ENCODE measurements at regions not wholly inside any gene's neighbourhood (a gene's known extent, or its start where the extent isn't known, plus 50 kb on each side); places are given as distances from the start of the nearest gene placed in this dataset.
A peak's percentile ranks its signal among the peaks of the same experiment; 100 is the strongest.

DNA sequence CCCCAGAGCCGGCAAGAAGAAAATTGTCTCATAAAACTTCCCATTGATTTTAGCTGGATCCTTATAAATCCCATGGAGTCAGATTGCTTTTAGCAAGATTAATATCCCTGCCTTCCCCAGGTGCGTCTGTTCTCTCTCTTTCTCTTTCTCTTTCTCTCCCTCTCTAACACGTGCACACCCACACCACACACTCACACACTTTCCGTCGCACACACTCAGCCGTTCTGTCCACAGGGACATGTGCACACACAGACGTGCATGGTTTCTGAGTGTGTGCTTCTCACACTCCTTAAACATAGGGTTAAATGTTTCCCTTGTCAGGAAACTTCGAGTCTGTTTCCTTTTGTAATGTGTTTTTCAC lies 98.7 kb upstream of the NFIA start:
- H4K91ac ChIP-seq (replicated peaks; ENCODE audit: insufficient read length, low read length): no peak overlapping the region
- no peak overlapping the region; the same call in 1 of the 2 replicates for H3K18ac ChIP-seq (ENCODE audit: extremely low read depth, low read length)
- no peak overlapping the region for H4K5ac ChIP-seq (ENCODE audit: insufficient read length, low read depth, low read length)
- H3K56ac ChIP-seq (replicated peaks; ENCODE audit: insufficient read length, low read depth, low read length): no peak overlapping the region
- H3K36me3 ChIP-seq (ENCODE audit: control insufficient read depth in 2 of 4, insufficient read depth in 4 of 4, low read length in 3 of 4): no peaks in the 10 kb centered on the region
- no peaks in the 10 kb centered on the region for H3K9me3 ChIP-seq (ENCODE audit: insufficient read depth in 2 of 2, low read depth in 1 of 2, low read length in 1 of 2)
- no peaks in the 10 kb centered on the region for H3K79me1 ChIP-seq (ENCODE audit: low read depth, low read length)
- no peak overlapping the region for H2BK120ac ChIP-seq (replicated peaks; ENCODE audit: low read depth, low read length)
- H4K8ac ChIP-seq (ENCODE audit: extremely low read depth, insufficient read depth, low read length): no peak overlapping the region
- no peak overlapping the region for H3K4me3 ChIP-seq (ENCODE audit: extremely low read depth in 1 of 4, insufficient read depth in 2 of 4, low read depth in 3 of 4, low read length in 4 of 4)
- H3K4me2 ChIP-seq (ENCODE audit: insufficient read depth in 1 of 2, low read depth in 2 of 2, low read length in 2 of 2): no peak overlapping the region
- H4K20me1 ChIP-seq (replicated peaks in 1 of 2; ENCODE audit: control insufficient read depth in 1 of 2, insufficient read depth in 2 of 2, low read length in 2 of 2): no peaks in the 10 kb centered on the region
- 0 out of 2 replicates have a peak overlapping the region, but pooled peaks have one; percentile 62 for H2BK12ac ChIP-seq (ENCODE audit: low read depth, low read length)
- FAIRE-seq: no peak
- H2BK5ac ChIP-seq (ENCODE audit: low read depth, low read length): no peak overlapping the region
- H3K23me2 ChIP-seq (ENCODE audit: low read depth, low read length): no peaks in the 10 kb centered on the region
- H3K27me3 ChIP-seq (replicated peaks in 1 of 4; ENCODE audit: control insufficient read depth in 3 of 4, extremely low read depth in 1 of 4, insufficient read depth in 3 of 4, low read length in 3 of 4): no peaks in the 10 kb centered on the region
- H2BK15ac ChIP-seq (ENCODE audit: low read length): 0 out of 2 replicates have a peak overlapping the region, but pooled peaks have one; percentile 55
- H3K14ac ChIP-seq (ENCODE audit: insufficient read length): no peak overlapping the region
- no peaks in the 10 kb centered on the region for H3K4me1 ChIP-seq (replicated peaks in 1 of 4; ENCODE audit: control insufficient read depth in 3 of 4, insufficient read depth in 4 of 4, low read length in 3 of 4)
- ChIA-PET POLR2A (ENCODE audit: partially characterized antibody) (no interaction called here), CTCF (ENCODE audit: partially characterized antibody) (interaction anchor here (0.7 to 8.0 kb wide), 6 partner anchors 23 to 600 kb away, joined by 3 to 30 read pairs (median 4); no protein-coding TSS in a partner anchor)
- no peak overlapping the region for H3K9ac ChIP-seq (replicated peaks in 1 of 4; ENCODE audit: extremely low read depth in 1 of 4, low read depth in 3 of 4, low read length in 3 of 4)
- no peak overlapping the region for H3K4ac ChIP-seq (replicated peaks; ENCODE audit: insufficient read length, low read depth, low read length)
- 88 to 100% methylated on average over 2 to 8 of the region's 8 CpGs for WGBS, 2 experiments (ENCODE audit: extremely low coverage in 1 of 2, insufficient coverage in 1 of 2, insufficient read length in 1 of 2, insufficient replicate concordance in 2 of 2, low coverage in 1 of 2, low lambda C conversion rate in 2 of 2, missing lambda C conversion rate in 1 of 2)
- TF ChIP-seq RNF2 (IDR thresholded peaks at IDR 0.05; ENCODE audit: borderline replicate concordance, low read depth, low read length, missing control alignments, poor library complexity, severe bottlenecking) (no peak), HDAC6 (IDR thresholded peaks at IDR 0.05; ENCODE audit: low read depth, low read length) (no peak), CHD2 (IDR thresholded peaks at IDR 0.05; ENCODE audit: low read length) (no peak), POLR2AphosphoS5 (IDR thresholded peaks at IDR 0.05; ENCODE audit: low read depth, low read length) (no peak), POLR2A (IDR thresholded peaks at IDR 0.05; ENCODE audit: control extremely low read depth in 1 of 2, low read depth in 2 of 2, low read length in 2 of 2) (no peak), KDM5A (IDR thresholded peaks at IDR 0.05; ENCODE audit: low read length) (no peak)
- TF ChIP-seq, protein P1, sequence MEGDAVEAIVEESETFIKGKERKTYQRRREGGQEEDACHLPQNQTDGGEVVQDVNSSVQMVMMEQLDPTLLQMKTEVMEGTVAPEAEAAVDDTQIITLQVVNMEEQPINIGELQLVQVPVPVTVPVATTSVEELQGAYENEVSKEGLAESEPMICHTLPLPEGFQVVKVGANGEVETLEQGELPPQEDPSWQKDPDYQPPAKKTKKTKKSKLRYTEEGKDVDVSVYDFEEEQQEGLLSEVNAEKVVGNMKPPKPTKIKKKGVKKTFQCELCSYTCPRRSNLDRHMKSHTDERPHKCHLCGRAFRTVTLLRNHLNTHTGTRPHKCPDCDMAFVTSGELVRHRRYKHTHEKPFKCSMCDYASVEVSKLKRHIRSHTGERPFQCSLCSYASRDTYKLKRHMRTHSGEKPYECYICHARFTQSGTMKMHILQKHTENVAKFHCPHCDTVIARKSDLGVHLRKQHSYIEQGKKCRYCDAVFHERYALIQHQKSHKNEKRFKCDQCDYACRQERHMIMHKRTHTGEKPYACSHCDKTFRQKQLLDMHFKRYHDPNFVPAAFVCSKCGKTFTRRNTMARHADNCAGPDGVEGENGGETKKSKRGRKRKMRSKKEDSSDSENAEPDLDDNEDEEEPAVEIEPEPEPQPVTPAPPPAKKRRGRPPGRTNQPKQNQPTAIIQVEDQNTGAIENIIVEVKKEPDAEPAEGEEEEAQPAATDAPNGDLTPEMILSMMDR (IDR thresholded peaks at IDR 0.05; ENCODE audit: control extremely low read depth in 1 of 3, insufficient read depth in 1 of 3, low read depth in 1 of 3, low read length in 3 of 3): no peak
- H2BK20ac ChIP-seq (ENCODE audit: low read length): 0 out of 2 replicates have a peak overlapping the region, but pooled peaks have one; percentile 55
- DNase-seq (ENCODE audit: low read depth in 1 of 2, low spot score in 2 of 2): no peak
- H2AK5ac ChIP-seq (ENCODE audit: low read depth, low read length): no peak overlapping the region
- H3K27ac ChIP-seq (ENCODE audit: low read depth, low read length): no peak overlapping the region
- no peak overlapping the region for H3K23ac ChIP-seq (ENCODE audit: insufficient read length)
- peak overlapping the region; percentile 67; the same call in 1 of the 2 replicates for H2AFZ ChIP-seq (ENCODE audit: low read length)
- no peaks in the 10 kb centered on the region for H3K79me2 ChIP-seq (ENCODE audit: control insufficient read depth in 1 of 2, insufficient read depth in 2 of 2, low read length in 2 of 2)
